ENCODE measurements at regions not wholly inside any gene's neighbourhood (a gene's known extent, or its start where the extent isn't known, plus 50 kb on each side); places are given as distances from the start of the nearest gene placed in this dataset.

DNA sequence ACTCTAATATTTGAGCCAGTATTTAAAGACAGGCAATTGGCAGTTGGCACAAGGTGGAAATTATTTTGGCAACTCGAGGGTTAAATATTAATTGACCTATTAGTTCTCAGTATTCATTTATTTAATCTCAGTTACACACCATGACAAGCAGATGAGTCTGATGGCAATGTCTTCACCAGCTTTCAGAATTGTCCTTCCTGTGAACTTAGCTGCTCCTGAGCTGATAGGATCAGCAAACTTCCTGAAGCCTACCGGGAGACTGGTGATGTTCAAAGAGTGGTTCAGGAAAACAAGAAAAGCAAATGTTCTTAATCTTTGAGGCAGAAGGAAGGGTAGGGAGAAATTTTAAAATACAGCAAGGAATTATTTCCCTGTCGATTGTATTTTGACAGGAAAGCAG is 522.2 kb downstream of the SOX2 start:
- TF ChIP-seq, protein P1, sequence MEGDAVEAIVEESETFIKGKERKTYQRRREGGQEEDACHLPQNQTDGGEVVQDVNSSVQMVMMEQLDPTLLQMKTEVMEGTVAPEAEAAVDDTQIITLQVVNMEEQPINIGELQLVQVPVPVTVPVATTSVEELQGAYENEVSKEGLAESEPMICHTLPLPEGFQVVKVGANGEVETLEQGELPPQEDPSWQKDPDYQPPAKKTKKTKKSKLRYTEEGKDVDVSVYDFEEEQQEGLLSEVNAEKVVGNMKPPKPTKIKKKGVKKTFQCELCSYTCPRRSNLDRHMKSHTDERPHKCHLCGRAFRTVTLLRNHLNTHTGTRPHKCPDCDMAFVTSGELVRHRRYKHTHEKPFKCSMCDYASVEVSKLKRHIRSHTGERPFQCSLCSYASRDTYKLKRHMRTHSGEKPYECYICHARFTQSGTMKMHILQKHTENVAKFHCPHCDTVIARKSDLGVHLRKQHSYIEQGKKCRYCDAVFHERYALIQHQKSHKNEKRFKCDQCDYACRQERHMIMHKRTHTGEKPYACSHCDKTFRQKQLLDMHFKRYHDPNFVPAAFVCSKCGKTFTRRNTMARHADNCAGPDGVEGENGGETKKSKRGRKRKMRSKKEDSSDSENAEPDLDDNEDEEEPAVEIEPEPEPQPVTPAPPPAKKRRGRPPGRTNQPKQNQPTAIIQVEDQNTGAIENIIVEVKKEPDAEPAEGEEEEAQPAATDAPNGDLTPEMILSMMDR (IDR thresholded peaks at IDR 0.05; ENCODE audit: insufficient read depth, low read depth, low read length), result no peak
- TF ChIP-seq EZH2 (IDR thresholded peaks at IDR 0.05; ENCODE audit: insufficient read depth, low read length), result no peak

Measured in astrocyte (in vitro differentiated cells and primary cell).